Upper lobe of left lung (tissue), 4 donors: ENCODE measurements at regions not wholly inside any gene's neighbourhood (a gene's known extent, or its start where the extent isn't known, plus 50 kb on each side); places are given as distances from the start of the nearest gene placed in this dataset.

Experiments
- CTCF ChIP-seq, 6 experiments: fragments of 450-650 bp in 4 of 6; fragments of 200-600 bp in 2 of 6; sonication (generic) in 2 of 6; IDR thresholded peaks; one replicate each; pipeline ENCODE4 v1.5.1; 2016 to 2019; ENCODE audit warnings: antibody characterized with exemption in 6 of 6
- POLR2A ChIP-seq, 4 donors: fragments of 450-650 bp; IDR thresholded peaks; one replicate each; pipeline ENCODE4 v1.5.1; 2016 to 2017; ENCODE audit warnings: antibody characterized with exemption in 4 of 4, mild to moderate bottlenecking in 2 of 4
- POLR2AphosphoS5 ChIP-seq, 2 donors: sonication (generic); formaldehyde crosslinking; IDR thresholded peaks; one replicate each; pipeline ENCODE4 v1.5.1; 2017; ENCODE audit warnings: antibody characterized with exemption in 2 of 2

- TF ChIP-seq CTCF (IDR thresholded peaks at IDR 0.05) (no peak), POLR2AphosphoS5 (IDR thresholded peaks at IDR 0.05) (no peak), POLR2A (IDR thresholded peaks at IDR 0.05) (no peak)
Measured at GRCh38 chr12:94092516-94093241, 55.7 kb upstream of the PLXNC1 start.
